ENCODE measurements at regions not wholly inside any gene's neighbourhood (a gene's known extent, or its start where the extent isn't known, plus 50 kb on each side); places are given as distances from the start of the nearest gene placed in this dataset.

DNA sequence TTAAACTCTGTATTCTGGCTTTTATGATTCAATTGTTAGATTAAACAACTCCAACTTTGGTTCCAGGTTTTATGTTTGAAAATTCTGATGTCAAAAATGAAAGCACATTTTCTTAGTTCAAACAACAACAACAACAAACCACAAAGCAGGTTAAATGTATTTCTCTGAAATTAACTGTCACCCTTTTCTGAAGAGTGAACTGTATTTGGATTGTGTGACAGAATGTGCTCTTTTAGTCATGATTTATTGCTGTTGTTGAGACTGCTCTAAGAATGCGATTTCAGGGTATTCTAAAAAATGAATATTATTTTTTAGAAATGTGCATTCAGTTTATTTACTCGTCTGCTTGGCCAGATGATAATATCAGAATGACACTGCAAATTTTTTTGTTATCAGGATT lies 144.1 kb downstream of the GNAI1 start:
- Histone ChIP-seq H3K4me1 (peaks cover 0 to 8% of the 10 kb centered on the region in 2 donors), H3K4me3 (no peak overlapping the region), H3K36me3 (no peaks in the 10 kb centered on the region), H3K27ac (peak overlapping the region in 1 of 2 donors; percentile 47), H3K27me3 (no peaks in the 10 kb centered on the region), H3K9me3 (no peaks in the 10 kb centered on the region)
- no peak for DNase-seq (ENCODE audit: low spot score)
- TF ChIP-seq, protein P1, sequence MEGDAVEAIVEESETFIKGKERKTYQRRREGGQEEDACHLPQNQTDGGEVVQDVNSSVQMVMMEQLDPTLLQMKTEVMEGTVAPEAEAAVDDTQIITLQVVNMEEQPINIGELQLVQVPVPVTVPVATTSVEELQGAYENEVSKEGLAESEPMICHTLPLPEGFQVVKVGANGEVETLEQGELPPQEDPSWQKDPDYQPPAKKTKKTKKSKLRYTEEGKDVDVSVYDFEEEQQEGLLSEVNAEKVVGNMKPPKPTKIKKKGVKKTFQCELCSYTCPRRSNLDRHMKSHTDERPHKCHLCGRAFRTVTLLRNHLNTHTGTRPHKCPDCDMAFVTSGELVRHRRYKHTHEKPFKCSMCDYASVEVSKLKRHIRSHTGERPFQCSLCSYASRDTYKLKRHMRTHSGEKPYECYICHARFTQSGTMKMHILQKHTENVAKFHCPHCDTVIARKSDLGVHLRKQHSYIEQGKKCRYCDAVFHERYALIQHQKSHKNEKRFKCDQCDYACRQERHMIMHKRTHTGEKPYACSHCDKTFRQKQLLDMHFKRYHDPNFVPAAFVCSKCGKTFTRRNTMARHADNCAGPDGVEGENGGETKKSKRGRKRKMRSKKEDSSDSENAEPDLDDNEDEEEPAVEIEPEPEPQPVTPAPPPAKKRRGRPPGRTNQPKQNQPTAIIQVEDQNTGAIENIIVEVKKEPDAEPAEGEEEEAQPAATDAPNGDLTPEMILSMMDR (IDR thresholded peaks at IDR 0.05): no peak

DNA sequence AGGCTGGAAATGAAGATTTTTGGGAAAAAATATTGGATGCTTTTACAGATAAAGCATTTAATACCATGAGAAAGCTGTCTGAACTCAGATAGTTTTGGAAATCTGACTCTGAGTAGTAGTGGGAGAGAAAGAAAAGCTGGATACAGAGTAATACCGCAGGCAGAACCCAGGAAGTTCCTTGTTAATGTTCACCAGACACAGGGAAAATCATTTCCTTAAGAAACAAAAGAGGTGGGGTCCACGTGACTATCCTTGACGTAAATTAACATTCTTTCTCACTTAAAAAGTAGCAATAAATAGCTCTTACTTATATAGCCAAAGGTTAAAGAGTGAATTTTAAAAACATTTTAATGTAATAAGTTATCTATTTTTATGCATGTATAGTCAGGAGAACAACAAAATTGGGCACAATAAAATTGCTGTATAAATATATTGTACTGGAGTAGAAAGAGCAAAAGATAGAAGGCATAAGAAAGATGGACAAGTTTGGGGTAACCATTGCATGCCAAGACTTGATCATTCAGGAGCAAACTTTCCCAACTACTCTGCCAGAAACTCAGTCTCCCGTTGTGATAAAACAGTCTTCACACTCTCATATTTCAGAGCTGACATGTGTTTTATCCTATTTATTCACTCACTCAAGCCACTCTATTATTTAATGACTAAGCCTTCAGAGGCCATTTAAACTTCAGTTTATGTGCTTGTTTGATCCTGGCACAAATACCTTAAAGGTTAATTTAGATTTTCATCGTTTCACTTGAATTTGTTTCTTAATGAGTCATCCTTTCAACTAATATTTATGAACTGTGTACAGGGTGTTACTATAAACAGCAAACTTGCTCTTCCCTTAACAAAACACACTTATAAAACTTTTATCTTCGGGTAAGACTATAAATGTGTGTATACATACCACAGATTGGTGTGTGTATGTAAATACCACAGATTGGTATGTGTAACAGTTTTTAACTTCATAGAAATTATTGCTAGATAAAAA lies 143.1 kb downstream of the GNAI1 start:
- Histone ChIP-seq H3K4me1 (peaks cover 0 to 8% of the 10 kb centered on the region in 2 donors), H3K4me3 (no peak overlapping the region), H3K36me3 (no peaks in the 10 kb centered on the region), H3K27ac (peak overlapping the region; percentile 33 to 47), H3K9me3 (no peaks in the 10 kb centered on the region), H3K27me3 (no peaks in the 10 kb centered on the region)
- no peak for DNase-seq (ENCODE audit: low spot score)
- TF ChIP-seq, protein P1 (IDR thresholded peaks at IDR 0.05): no peak

Data from right atrium auricular region (tissue), 2 donors.